AG10803 (cell line): ENCODE measurements at regions not wholly inside any gene's neighbourhood (a gene's known extent, or its start where the extent isn't known, plus 50 kb on each side); places are given as distances from the start of the nearest gene placed in this dataset.

Experiments used
- DNase-seq: peaks from one replicate; pipeline ENCODE4 v3.0.0; 2010; ENCODE audit warnings: low read depth
- H3K4me3 ChIP-seq: 2 replicates; pipeline ENCODE4 v1.5.1; 2011; ENCODE audit warnings: mild to moderate bottlenecking, low read length, control low read depth
- CTCF ChIP-seq: conservative IDR thresholded peaks from 2 replicates; pipeline ENCODE4 v1.5.1; 2011; ENCODE audit warnings: mild to moderate bottlenecking, low read length, control low read depth, inconsistent platforms

GRCh38 chr3:72003936-72004335, 219.0 kb upstream of the PROK2 start:
- no peak overlapping the region for H3K4me3 ChIP-seq
- DNase-seq, result no peak
- TF ChIP-seq CTCF, result no peak

- H3K4me3 ChIP-seq, result no peak overlapping the region
- TF ChIP-seq CTCF, result no peak
- no peak for DNase-seq
Observed at GRCh38 chr3:72001758-72002157, 216.8 kb upstream of the PROK2 start.

GRCh38 chr3:71998995-71999673, 214.2 kb upstream of the PROK2 start:
- peak; percentile 98 for DNase-seq
- H3K4me3 ChIP-seq, result no peak overlapping the region
- TF ChIP-seq CTCF, result peak; percentile 29; the same call in 1 of the 2 replicates

- TF ChIP-seq CTCF, result no peak
- H3K4me3 ChIP-seq, result no peak overlapping the region
- DNase-seq, result no peak
Observed at GRCh38 chr3:71997066-71997653, 212.2 kb upstream of the PROK2 start.

GRCh38 chr3:71994906-71995305, 210.0 kb upstream of the PROK2 start:
- DNase-seq, result peak; percentile 32
- TF ChIP-seq CTCF, result no peak
- no peak overlapping the region for H3K4me3 ChIP-seq

GRCh38 chr3:71994203-71994602, 209.3 kb upstream of the PROK2 start:
- H3K4me3 ChIP-seq, result no peak overlapping the region
- no peak for DNase-seq
- TF ChIP-seq CTCF, result no peak

- TF ChIP-seq CTCF, result no peak
- no peak overlapping the region for H3K4me3 ChIP-seq
- DNase-seq, result no peak
Observed at GRCh38 chr3:71991681-71992080, 206.7 kb upstream of the PROK2 start.
